Esophagus muscularis mucosa (tissue), 4 donors: ENCODE measurements at regions not wholly inside any gene's neighbourhood (a gene's known extent, or its start where the extent isn't known, plus 50 kb on each side); places are given as distances from the start of the nearest gene placed in this dataset.

ENCODE experiments used
- DNase-seq: peaks from one replicate; pipeline ENCODE4 v3.0.0-alpha.2; 2017; ENCODE audit errors: extremely low spot score
- H3K27ac ChIP-seq, 4 donors: fragments of 200-600 bp; sonication (generic); replicated peaks in 1 of 4; 1 replicate in 3 of 4; 2 replicates in 1 of 4; pipeline ENCODE4 v1.5.1; 2016 to 2019; ENCODE audit warnings: mild to moderate bottlenecking in 1 of 4
- H3K27me3 ChIP-seq, 4 donors: fragments of 200-600 bp; sonication (generic); one replicate each; pipeline versions ENCODE4 v1.5.1 to v1.6.0; 2016 to 2019
- H3K36me3 ChIP-seq, 4 donors: fragments of 200-600 bp; sonication (generic); one replicate each; pipeline ENCODE4 v1.5.1; 2016 to 2019
- H3K4me1 ChIP-seq, 4 donors: fragments of 200-600 bp; sonication (generic); one replicate each; pipeline ENCODE4 v1.5.1; 2016 to 2019
- H3K4me3 ChIP-seq, 4 donors: fragments of 200-600 bp; sonication (generic); 1 replicate in 2 of 4; 2 replicates in 2 of 4; pipeline ENCODE4 v1.5.1; 2016 to 2019; ENCODE audit warnings: mild to moderate bottlenecking in 4 of 4, moderate library complexity in 1 of 4
- H3K9me3 ChIP-seq, 4 donors: fragments of 200-600 bp; sonication (generic); 1 replicate in 3 of 4; 2 replicates in 1 of 4; pipeline ENCODE4 v1.5.1; 2016 to 2019
- EP300 ChIP-seq: sonication (generic); formaldehyde crosslinking; IDR thresholded peaks from one replicate; pipeline ENCODE4 v1.6.1; 2017; ENCODE audit warnings: antibody characterized with exemption
- POLR2A ChIP-seq: fragments of 450-650 bp; IDR thresholded peaks from one replicate; pipeline ENCODE4 v1.6.1; 2017; ENCODE audit warnings: antibody characterized with exemption, moderate library complexity, mild to moderate bottlenecking, low read depth
- POLR2AphosphoS5 ChIP-seq, 2 donors: sonication (generic); formaldehyde crosslinking; IDR thresholded peaks; one replicate each; pipeline ENCODE4 v1.6.1; 2017; ENCODE audit warnings: antibody characterized with exemption in 2 of 2
- WGBS: methylation state at CpG from one replicate; pipeline ENCODE4 v1.1.5; 2018; 5-methylcytosine and 5-hydroxymethylcytosine counted together
- intact Hi-C: fragments of 100-400 bp; cut with DNase I; formaldehyde crosslinking; loops from one replicate; pipeline ENCODE4 v1.15.1; 2023
- TF ChIP-seq, protein P1 (sequence below), 3 experiments: fragments of 200-600 bp in 2 of 3; fragments of 450-650 bp in 1 of 3; sonication (generic) in 2 of 3; IDR thresholded peaks; one replicate each; pipeline ENCODE4 v1.5.1; 2017 to 2019; ENCODE audit warnings: antibody characterized with exemption in 3 of 3, mild to moderate bottlenecking in 2 of 3, moderate library complexity in 1 of 3

DNA sequence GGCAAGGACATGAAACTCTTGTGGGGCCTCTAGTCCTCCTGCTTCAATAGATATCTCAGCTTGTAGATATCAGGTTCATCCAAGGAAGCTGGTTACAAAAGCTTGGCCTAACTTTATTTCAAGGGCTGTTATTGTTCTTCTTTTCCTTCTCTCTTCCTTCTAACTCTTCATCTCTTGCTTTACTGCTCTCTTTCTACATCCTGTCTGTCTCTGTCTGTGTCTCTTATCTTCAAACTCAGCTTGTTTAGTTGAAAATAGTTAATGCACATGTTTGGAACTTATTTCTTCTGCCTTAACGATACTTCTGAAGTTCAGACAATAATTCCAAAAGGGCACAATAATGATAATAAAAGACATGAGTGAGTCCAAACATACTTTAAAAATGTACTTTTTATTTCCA, 393.9 kb downstream of the NXPH1 start:
- no peaks in the 10 kb centered on the region for H3K4me1 ChIP-seq
- H3K36me3 ChIP-seq, result no peaks in the 10 kb centered on the region
- H3K9me3 ChIP-seq, result no peaks in the 10 kb centered on the region
- intact Hi-C loops, result no loop called here
- no peak overlapping the region for H3K27ac ChIP-seq
- H3K4me3 ChIP-seq, result no peak overlapping the region
- 67% methylated on average over 1 of the region's 1 CpG for WGBS
- no peaks in the 10 kb centered on the region for H3K27me3 ChIP-seq
- TF ChIP-seq EP300 (no peak), POLR2AphosphoS5 (IDR thresholded peaks at IDR 0.05) (no peak), POLR2A (no peak)
- TF ChIP-seq, protein P1, sequence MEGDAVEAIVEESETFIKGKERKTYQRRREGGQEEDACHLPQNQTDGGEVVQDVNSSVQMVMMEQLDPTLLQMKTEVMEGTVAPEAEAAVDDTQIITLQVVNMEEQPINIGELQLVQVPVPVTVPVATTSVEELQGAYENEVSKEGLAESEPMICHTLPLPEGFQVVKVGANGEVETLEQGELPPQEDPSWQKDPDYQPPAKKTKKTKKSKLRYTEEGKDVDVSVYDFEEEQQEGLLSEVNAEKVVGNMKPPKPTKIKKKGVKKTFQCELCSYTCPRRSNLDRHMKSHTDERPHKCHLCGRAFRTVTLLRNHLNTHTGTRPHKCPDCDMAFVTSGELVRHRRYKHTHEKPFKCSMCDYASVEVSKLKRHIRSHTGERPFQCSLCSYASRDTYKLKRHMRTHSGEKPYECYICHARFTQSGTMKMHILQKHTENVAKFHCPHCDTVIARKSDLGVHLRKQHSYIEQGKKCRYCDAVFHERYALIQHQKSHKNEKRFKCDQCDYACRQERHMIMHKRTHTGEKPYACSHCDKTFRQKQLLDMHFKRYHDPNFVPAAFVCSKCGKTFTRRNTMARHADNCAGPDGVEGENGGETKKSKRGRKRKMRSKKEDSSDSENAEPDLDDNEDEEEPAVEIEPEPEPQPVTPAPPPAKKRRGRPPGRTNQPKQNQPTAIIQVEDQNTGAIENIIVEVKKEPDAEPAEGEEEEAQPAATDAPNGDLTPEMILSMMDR (IDR thresholded peaks at IDR 0.05), result no peak
- DNase-seq, result no peak

DNA sequence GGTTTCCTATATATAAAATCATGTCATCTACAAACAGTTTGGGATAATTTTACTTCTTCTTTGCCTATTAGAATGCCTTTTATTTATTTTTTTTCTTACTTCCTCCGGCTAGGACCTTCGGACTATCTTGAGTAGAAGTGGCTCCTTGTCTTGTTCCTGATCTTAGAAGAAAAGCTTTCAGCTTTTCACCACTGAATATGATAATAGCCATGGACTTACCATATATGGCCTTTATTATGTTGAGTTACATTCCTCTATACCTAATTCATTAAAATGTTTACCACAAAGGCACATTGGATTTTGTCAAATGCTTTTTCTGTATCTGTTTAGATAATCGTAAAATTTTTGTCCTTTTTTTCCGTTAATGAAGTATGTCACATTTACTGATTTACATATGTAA, 395.7 kb downstream of the NXPH1 start:
- Histone ChIP-seq H3K4me1 (no peaks in the 10 kb centered on the region), H3K36me3 (no peaks in the 10 kb centered on the region), H3K4me3 (no peak overlapping the region), H3K9me3 (no peaks in the 10 kb centered on the region), H3K27me3 (no peaks in the 10 kb centered on the region), H3K27ac (no peak overlapping the region)
- intact Hi-C loops, result no loop called here
- no peak for DNase-seq
- WGBS, result 75% methylated on average over 4 of the region's 4 CpGs
- TF ChIP-seq POLR2A (no peak), POLR2AphosphoS5 (IDR thresholded peaks at IDR 0.05) (no peak), EP300 (no peak)
- TF ChIP-seq, protein P1 (IDR thresholded peaks at IDR 0.05), result no peak

- H3K4me1 ChIP-seq, result no peaks in the 10 kb centered on the region
- intact Hi-C loops, result no loop called here
- H3K27ac ChIP-seq, result no peak overlapping the region
- DNase-seq, result no peak
- TF ChIP-seq, protein P1 (IDR thresholded peaks at IDR 0.05), result no peak
- TF ChIP-seq POLR2AphosphoS5 (IDR thresholded peaks at IDR 0.05), result no peak
- no peak for TF ChIP-seq EP300
- no peak for TF ChIP-seq POLR2A
- WGBS, result 78% methylated on average over 4 of the region's 4 CpGs
- H3K36me3 ChIP-seq, result no peaks in the 10 kb centered on the region
- H3K27me3 ChIP-seq, result no peaks in the 10 kb centered on the region
- H3K9me3 ChIP-seq, result no peaks in the 10 kb centered on the region
- no peak overlapping the region for H3K4me3 ChIP-seq
Observed at GRCh38 chr7:8831376-8831775, 398.0 kb downstream of the NXPH1 start.

DNA sequence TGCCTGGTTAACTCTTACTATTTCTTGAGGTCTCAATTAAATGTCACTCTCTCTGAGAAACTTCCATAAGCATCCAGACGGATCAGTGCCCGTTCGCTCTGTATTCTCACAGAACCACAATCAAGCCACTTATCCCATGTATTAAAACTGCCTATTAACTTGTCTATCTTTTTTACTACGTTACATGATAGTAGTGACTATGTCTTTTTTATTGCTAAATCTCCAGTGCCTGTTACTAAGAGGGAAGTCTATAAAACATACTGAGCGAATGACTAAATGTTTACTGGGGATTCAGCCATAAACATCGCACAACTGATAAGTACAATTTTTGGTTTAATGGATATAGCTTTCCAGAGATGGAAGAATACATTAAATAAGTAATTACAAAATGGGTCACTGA, 399.9 kb downstream of the NXPH1 start:
- TF ChIP-seq POLR2A (no peak), POLR2AphosphoS5 (IDR thresholded peaks at IDR 0.05) (no peak), EP300 (no peak)
- TF ChIP-seq, protein P1 (IDR thresholded peaks at IDR 0.05), result no peak
- Histone ChIP-seq H3K4me3 (no peak overlapping the region), H3K36me3 (no peaks in the 10 kb centered on the region), H3K9me3 (no peaks in the 10 kb centered on the region), H3K27ac (no peak overlapping the region), H3K27me3 (no peaks in the 10 kb centered on the region), H3K4me1 (no peaks in the 10 kb centered on the region)
- DNase-seq, result no peak
- WGBS, result 77% methylated on average over 6 of the region's 6 CpGs
- intact Hi-C loops, result no loop called here

DNA sequence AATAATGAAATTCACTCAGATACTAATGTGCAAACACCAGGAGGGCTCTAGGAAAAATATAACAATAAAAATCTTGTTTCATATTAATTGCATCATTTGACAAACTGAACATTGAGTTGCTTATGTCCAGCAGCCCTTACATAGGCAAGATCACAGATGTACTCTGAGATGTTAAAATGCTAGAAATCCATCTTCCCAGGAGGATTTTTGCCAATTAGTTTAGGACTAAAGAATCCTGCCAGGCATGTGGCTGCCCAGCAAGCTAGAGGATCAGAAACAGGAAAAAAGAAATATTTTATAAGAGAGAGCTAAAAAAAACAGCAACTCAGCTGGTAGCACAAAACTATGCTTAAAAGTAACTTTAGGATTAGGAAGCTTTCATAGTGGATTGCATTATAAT, 407.8 kb downstream of the NXPH1 start:
- Histone ChIP-seq H3K4me3 (no peak overlapping the region), H3K9me3 (no peaks in the 10 kb centered on the region), H3K27me3 (no peaks in the 10 kb centered on the region), H3K27ac (no peak overlapping the region), H3K36me3 (no peaks in the 10 kb centered on the region), H3K4me1 (no peaks in the 10 kb centered on the region)
- TF ChIP-seq POLR2AphosphoS5 (IDR thresholded peaks at IDR 0.05), result no peak
- TF ChIP-seq POLR2A, result no peak
- TF ChIP-seq, protein P1 (IDR thresholded peaks at IDR 0.05), result no peak
- TF ChIP-seq EP300, result no peak
- DNase-seq, result no peak
- intact Hi-C loops, result no loop called here
